ENCODE measurements at regions not wholly inside any gene's neighbourhood (a gene's known extent, or its start where the extent isn't known, plus 50 kb on each side); places are given as distances from the start of the nearest gene placed in this dataset.
A peak's percentile ranks its signal among the peaks of the same experiment; 100 is the strongest.

DNA sequence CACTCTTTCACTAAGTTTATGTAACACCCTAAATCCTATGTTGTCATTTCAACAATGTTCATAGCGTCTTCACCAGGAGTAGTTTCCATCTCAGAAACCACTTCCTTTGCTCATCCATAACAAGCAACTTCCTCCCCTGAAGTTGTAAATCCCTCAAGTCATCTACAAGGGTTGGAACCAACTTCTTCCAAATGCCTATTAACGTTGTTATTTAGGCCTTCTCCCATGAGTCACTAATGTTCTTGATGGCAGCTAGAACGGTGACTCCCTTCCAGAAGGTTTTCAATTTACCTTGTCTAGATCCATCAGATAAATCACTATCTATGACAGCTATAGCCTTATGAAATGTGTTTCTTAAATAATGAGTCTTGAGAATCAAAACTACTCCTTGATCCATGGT lies 73.3 kb upstream of the TARS1 start:
- Histone ChIP-seq H3K27ac (ENCODE audit: low read depth, low read length) (no peak overlapping the region), H3K9me3 (ENCODE audit: insufficient read depth, low read depth, low read length) (no peaks in the 10 kb centered on the region), H3K27me3 (ENCODE audit: insufficient read depth, low read length) (no peaks in the 10 kb centered on the region), H3K4me3 (ENCODE audit: insufficient read depth, low read depth, low read length) (no peak overlapping the region), H3K36me3 (ENCODE audit: insufficient read depth, low read length) (no peaks in the 10 kb centered on the region), H3K9ac (ENCODE audit: low read length) (no peak overlapping the region), H3K4me2 (ENCODE audit: low read length) (no peak overlapping the region), H3K79me2 (ENCODE audit: insufficient read depth, low read length) (no peaks in the 10 kb centered on the region), H3K4me1 (ENCODE audit: insufficient read depth, low read length) (peaks cover 10% of the 10 kb centered on the region), H2AFZ (ENCODE audit: low read depth, low read length) (no peak overlapping the region), H4K20me1 (ENCODE audit: insufficient read depth, low read length) (no peaks in the 10 kb centered on the region)
- Mint-ChIP-seq H3K27ac (ENCODE audit: unreplicated experiment) (no peak overlapping the region), H3K9me3 (ENCODE audit: unreplicated experiment) (no peaks in the 10 kb centered on the region), H3K4me3 (ENCODE audit: unreplicated experiment) (no peak overlapping the region), H3K4me1 (ENCODE audit: low read depth, unreplicated experiment) (peaks cover 7% of the 10 kb centered on the region), H3K36me3 (ENCODE audit: low read depth, unreplicated experiment) (no peaks in the 10 kb centered on the region), H3K27me3 (ENCODE audit: low read depth, unreplicated experiment) (no peaks in the 10 kb centered on the region)
- TF ChIP-seq, protein P1, sequence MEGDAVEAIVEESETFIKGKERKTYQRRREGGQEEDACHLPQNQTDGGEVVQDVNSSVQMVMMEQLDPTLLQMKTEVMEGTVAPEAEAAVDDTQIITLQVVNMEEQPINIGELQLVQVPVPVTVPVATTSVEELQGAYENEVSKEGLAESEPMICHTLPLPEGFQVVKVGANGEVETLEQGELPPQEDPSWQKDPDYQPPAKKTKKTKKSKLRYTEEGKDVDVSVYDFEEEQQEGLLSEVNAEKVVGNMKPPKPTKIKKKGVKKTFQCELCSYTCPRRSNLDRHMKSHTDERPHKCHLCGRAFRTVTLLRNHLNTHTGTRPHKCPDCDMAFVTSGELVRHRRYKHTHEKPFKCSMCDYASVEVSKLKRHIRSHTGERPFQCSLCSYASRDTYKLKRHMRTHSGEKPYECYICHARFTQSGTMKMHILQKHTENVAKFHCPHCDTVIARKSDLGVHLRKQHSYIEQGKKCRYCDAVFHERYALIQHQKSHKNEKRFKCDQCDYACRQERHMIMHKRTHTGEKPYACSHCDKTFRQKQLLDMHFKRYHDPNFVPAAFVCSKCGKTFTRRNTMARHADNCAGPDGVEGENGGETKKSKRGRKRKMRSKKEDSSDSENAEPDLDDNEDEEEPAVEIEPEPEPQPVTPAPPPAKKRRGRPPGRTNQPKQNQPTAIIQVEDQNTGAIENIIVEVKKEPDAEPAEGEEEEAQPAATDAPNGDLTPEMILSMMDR (IDR thresholded peaks at IDR 0.05; ENCODE audit: insufficient read depth, low read depth, low read length): no peak
- no peak for TF ChIP-seq EZH2 (IDR thresholded peaks at IDR 0.05; ENCODE audit: insufficient read depth, low read length)
- FAIRE-seq (no peak), DNase-seq (ENCODE audit: low read depth) (no peak)

DNA sequence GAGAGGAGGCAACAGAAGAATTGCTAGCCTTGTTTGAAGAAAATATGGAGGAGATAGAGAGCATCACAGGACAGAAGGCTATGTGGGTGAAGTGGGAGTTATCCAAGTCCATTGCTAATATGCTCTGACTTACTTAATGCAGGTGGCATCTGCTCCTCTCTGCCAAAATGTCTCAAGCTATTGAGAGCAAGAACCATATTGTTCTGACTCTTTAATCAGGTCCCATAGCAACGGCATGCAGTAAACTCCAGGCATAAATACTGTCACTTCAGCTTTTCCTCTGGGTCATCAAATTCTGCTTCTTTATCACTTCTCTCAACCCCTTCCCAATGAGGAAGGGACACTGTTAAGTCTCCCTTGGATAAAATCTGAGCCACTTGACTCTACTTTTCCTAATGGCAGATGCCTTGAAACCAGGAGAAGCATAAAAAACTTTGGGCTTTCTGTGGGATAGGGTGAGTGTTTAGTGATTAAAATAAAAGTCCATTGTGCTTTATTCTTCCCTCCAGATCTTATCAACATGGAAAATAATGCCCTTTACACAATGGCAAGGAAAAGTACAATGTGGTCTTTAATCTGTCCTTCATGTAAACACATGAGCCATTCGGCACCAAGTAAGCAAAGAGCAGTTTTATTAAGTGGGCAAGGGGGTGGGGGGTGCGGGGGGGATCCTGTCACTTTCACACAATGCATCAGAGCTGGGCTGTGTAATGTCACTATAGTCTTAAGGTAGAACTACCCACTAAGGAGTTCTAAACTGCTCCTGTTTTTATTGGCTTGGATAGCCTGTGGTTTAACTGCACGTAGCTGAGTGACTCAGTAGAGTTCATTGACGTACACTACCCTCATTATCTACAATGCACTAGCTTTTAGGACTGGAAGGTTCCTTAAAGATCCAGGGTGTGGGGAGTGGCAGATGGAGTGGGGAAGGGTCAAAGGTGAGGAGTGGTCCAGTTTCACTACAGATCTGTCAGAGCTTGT lies 71.0 kb upstream of the TARS1 start:
- Histone ChIP-seq H3K9ac (ENCODE audit: low read length) (peak overlapping the region; percentile 43), H3K27ac (ENCODE audit: low read depth, low read length) (peak overlapping the region; percentile 69), H3K27me3 (ENCODE audit: insufficient read depth, low read length) (no peaks in the 10 kb centered on the region), H4K20me1 (ENCODE audit: insufficient read depth, low read length) (no peaks in the 10 kb centered on the region), H3K79me2 (ENCODE audit: insufficient read depth, low read length) (no peaks in the 10 kb centered on the region), H3K4me2 (ENCODE audit: low read length) (peak overlapping the region; percentile 31), H2AFZ (ENCODE audit: low read depth, low read length) (peak overlapping the region; percentile 4), H3K4me3 (ENCODE audit: insufficient read depth, low read depth, low read length) (no peak overlapping the region), H3K4me1 (ENCODE audit: insufficient read depth, low read length) (peaks cover 10% of the 10 kb centered on the region), H3K9me3 (ENCODE audit: insufficient read depth, low read depth, low read length) (no peaks in the 10 kb centered on the region), H3K36me3 (ENCODE audit: insufficient read depth, low read length) (no peaks in the 10 kb centered on the region)
- FAIRE-seq (peak; percentile 99), DNase-seq (ENCODE audit: low read depth) (peak; percentile 99)
- H3K36me3 Mint-ChIP-seq (ENCODE audit: low read depth, unreplicated experiment): no peaks in the 10 kb centered on the region
- no peaks in the 10 kb centered on the region for H3K27me3 Mint-ChIP-seq (ENCODE audit: low read depth, unreplicated experiment)
- H3K9me3 Mint-ChIP-seq (ENCODE audit: unreplicated experiment): no peaks in the 10 kb centered on the region
- H3K27ac Mint-ChIP-seq (ENCODE audit: unreplicated experiment): no peak overlapping the region
- no peak overlapping the region for H3K4me3 Mint-ChIP-seq (ENCODE audit: unreplicated experiment)
- TF ChIP-seq, protein P1 (IDR thresholded peaks at IDR 0.05; ENCODE audit: insufficient read depth, low read depth, low read length): no peak
- no peak for TF ChIP-seq EZH2 (IDR thresholded peaks at IDR 0.05; ENCODE audit: insufficient read depth, low read length)
- no peaks in the 10 kb centered on the region for H3K4me1 Mint-ChIP-seq (ENCODE audit: low read depth, unreplicated experiment)

DNA sequence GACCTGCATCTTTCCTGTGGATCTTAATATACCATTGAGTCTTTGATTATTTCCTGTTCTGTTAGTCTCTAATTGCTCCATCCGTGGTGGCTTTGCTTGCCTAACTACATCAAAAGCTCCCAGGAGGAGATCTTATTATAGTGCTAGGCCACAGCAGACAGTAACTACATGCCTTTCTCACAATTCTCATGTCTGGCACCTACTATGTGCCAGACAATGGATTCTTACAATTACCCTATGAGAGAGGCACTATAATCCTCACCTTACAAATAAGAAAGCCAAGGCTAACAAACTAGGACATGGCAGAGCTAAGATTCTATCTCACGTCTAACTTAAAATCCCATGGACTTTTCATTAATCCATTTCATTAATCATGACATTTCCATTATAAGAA lies 70.3 kb upstream of the TARS1 start:
- H3K27me3 ChIP-seq (ENCODE audit: insufficient read depth, low read length): no peaks in the 10 kb centered on the region
- Mint-ChIP-seq H3K27me3 (ENCODE audit: low read depth, unreplicated experiment) (no peaks in the 10 kb centered on the region), H3K27ac (ENCODE audit: unreplicated experiment) (no peak overlapping the region), H3K4me3 (ENCODE audit: unreplicated experiment) (no peak overlapping the region), H3K36me3 (ENCODE audit: low read depth, unreplicated experiment) (no peaks in the 10 kb centered on the region), H3K4me1 (ENCODE audit: low read depth, unreplicated experiment) (no peaks in the 10 kb centered on the region), H3K9me3 (ENCODE audit: unreplicated experiment) (no peaks in the 10 kb centered on the region)
- TF ChIP-seq EZH2 (IDR thresholded peaks at IDR 0.05; ENCODE audit: insufficient read depth, low read length): no peak
- TF ChIP-seq, protein P1 (IDR thresholded peaks at IDR 0.05; ENCODE audit: insufficient read depth, low read depth, low read length): no peak
- H3K79me2 ChIP-seq (ENCODE audit: insufficient read depth, low read length): no peaks in the 10 kb centered on the region
- peak overlapping the region; percentile 4 for H2AFZ ChIP-seq (ENCODE audit: low read depth, low read length)
- DNase-seq (ENCODE audit: low read depth): no peak
- peak overlapping the region; percentile 31 for H3K4me2 ChIP-seq (ENCODE audit: low read length)
- no peak overlapping the region for H3K4me3 ChIP-seq (ENCODE audit: insufficient read depth, low read depth, low read length)
- H4K20me1 ChIP-seq (ENCODE audit: insufficient read depth, low read length): no peaks in the 10 kb centered on the region
- H3K36me3 ChIP-seq (ENCODE audit: insufficient read depth, low read length): no peaks in the 10 kb centered on the region
- H3K4me1 ChIP-seq (ENCODE audit: insufficient read depth, low read length): peaks cover 10% of the 10 kb centered on the region
- no peaks in the 10 kb centered on the region for H3K9me3 ChIP-seq (ENCODE audit: insufficient read depth, low read depth, low read length)
- no peak for FAIRE-seq
- H3K27ac ChIP-seq (ENCODE audit: low read depth, low read length): peak overlapping the region; percentile 69
- H3K9ac ChIP-seq (ENCODE audit: low read length): no peak overlapping the region
